A549 (cell line): ENCODE measurements at regions not wholly inside any gene's neighbourhood (a gene's known extent, or its start where the extent isn't known, plus 50 kb on each side); places are given as distances from the start of the nearest gene placed in this dataset.

ENCODE experiments used
- ATAC-seq, 2 experiments: fragments of 200-7000 bp in 1 of 2; fragments of >200 bp in 1 of 2; cut with Nextera tagmentation in 1 of 2; cut with Tn5 transposase in 1 of 2; 3 replicates each; pipeline versions ENCODE4 v1.8.0 to v1.9.1; 2018 to 2020; ENCODE audit warnings: mild to moderate bottlenecking in 1 of 2, moderate library complexity in 1 of 2
- CTCF ChIA-PET: fragments of 300-600 bp; sonication (Branson Sonifier 250); formaldehyde crosslinking; extraction: SDS; loops from one replicate; lab custom pipeline; 2021; ENCODE audit warnings: antibody characterized with exemption, inconsistent platforms; lab: Yijun Ruan, JAX
- POLR2A ChIA-PET: fragments of 350-600 bp; formaldehyde crosslinking; extraction: SDS; loops from one replicate; lab custom pipeline; 2021; ENCODE audit warnings: antibody characterized with exemption, inconsistent platforms; lab: Yijun Ruan, JAX
- DNase-seq, 2 experiments: peaks; one replicate each; pipeline versions ENCODE4 v3.0.0 to v3.0.0-alpha.2; 2011 to 2016; ENCODE audit warnings: low read depth in 1 of 2, low spot score in 1 of 2
- FAIRE-seq: peaks from 2 replicates; lab custom pipeline; 2011; peaks lifted over from hg19 to GRCh38; lab: Jason Lieb, UNC
- H3K27ac ChIP-seq, 2 experiments: fragments of >200 bp; sonication (Bioruptor Twin); formaldehyde crosslinking; 3 replicates each; pipeline ENCODE4 v1.5.1; 2016 to 2017
- H3K4me1 ChIP-seq: fragments of >200 bp; sonication (Bioruptor Twin); formaldehyde crosslinking; 3 replicates; pipeline ENCODE4 v1.6.1; 2016
- H3K4me2 ChIP-seq: fragments of >200 bp; sonication (Bioruptor Twin); formaldehyde crosslinking; 3 replicates; pipeline ENCODE4 v1.6.1; 2016
- H3K4me3 ChIP-seq: fragments of >200 bp; sonication (Bioruptor Twin); formaldehyde crosslinking; 3 replicates; pipeline ENCODE4 v1.5.1; 2016
- H3K9me3 ChIP-seq: fragments of >200 bp; sonication (Bioruptor Twin); formaldehyde crosslinking; 3 replicates; pipeline ENCODE4 v1.6.1; 2016
- BHLHE40 ChIP-seq: IDR thresholded peaks from 2 replicates; pipeline ENCODE4 v1.6.1; 2012; ENCODE audit warnings: low read depth, low read length, inconsistent platforms
- CEBPB ChIP-seq, 2 experiments: fragments of >200 bp in 1 of 2; sonication (Bioruptor Twin) in 1 of 2; formaldehyde crosslinking in 1 of 2; IDR thresholded peaks; 2 replicates each; pipeline ENCODE4 v1.6.1; 2012 to 2016
- CHD4 ChIP-seq: fragments of 200-600 bp; sonication (generic); IDR thresholded peaks from 2 replicates; pipeline ENCODE4 v1.6.1; 2016; ENCODE audit warnings: antibody characterized with exemption, mild to moderate bottlenecking, borderline replicate concordance
- EHMT2 ChIP-seq: fragments of 200-600 bp; sonication (generic); IDR thresholded peaks from 2 replicates; pipeline ENCODE4 v1.6.1; 2016; ENCODE audit warnings: antibody characterized with exemption, low read depth, mild to moderate bottlenecking, moderate library complexity
- ESRRA ChIP-seq: fragments of 150-350 bp; IDR thresholded peaks from 2 replicates; pipeline ENCODE4 v1.6.1; 2014; ENCODE audit warnings: mild to moderate bottlenecking, low read length, borderline replicate concordance
- FOSB ChIP-seq: fragments of 250-450 bp; sonication (Bioruptor Pico); IDR thresholded peaks from 2 replicates; pipeline ENCODE4 v1.5.0; 2020; ENCODE audit warnings: mild to moderate bottlenecking, moderate library complexity
- GATA3 ChIP-seq: IDR thresholded peaks from 2 replicates; pipeline ENCODE4 v1.6.1; 2012; ENCODE audit warnings: borderline replicate concordance
- JUN ChIP-seq, 2 experiments: fragments of >200 bp; sonication (Bioruptor Twin); formaldehyde crosslinking; IDR thresholded peaks; 2 replicates in 1 of 2; 3 replicates in 1 of 2; pipeline ENCODE4 v1.6.1; 2016 to 2017
- MAFK ChIP-seq: fragments of 450-650 bp; IDR thresholded peaks from 2 replicates; pipeline ENCODE4 v1.6.1; 2014; ENCODE audit not compliant: partially characterized antibody
- MAZ ChIP-seq: fragments of 150-350 bp; IDR thresholded peaks from 2 replicates; pipeline ENCODE4 v1.6.1; 2014; ENCODE audit warnings: antibody characterized with exemption, low read depth, low read length, borderline replicate concordance
- NPAS2 ChIP-seq: fragments of 250-450 bp; sonication (Bioruptor Pico); IDR thresholded peaks from 2 replicates; pipeline ENCODE4 v1.8.0; 2022; ENCODE audit warnings: mild to moderate bottlenecking, moderate library complexity, borderline replicate concordance
- RAD21 ChIP-seq, 2 experiments: fragments of >200 bp in 1 of 2; sonication (Bioruptor Twin) in 1 of 2; formaldehyde crosslinking in 1 of 2; IDR thresholded peaks in 1 of 2; conservative IDR thresholded peaks in 1 of 2; 2 replicates in 1 of 2; 3 replicates in 1 of 2; pipeline ENCODE4 v1.6.1; 2012 to 2018; ENCODE audit warnings: inconsistent platforms in 1 of 2
- RNF2 ChIP-seq: fragments of 200-600 bp; sonication (generic); IDR thresholded peaks from 2 replicates; pipeline ENCODE4 v1.6.1; 2016; ENCODE audit warnings: low read depth, mild to moderate bottlenecking, antibody characterized with exemption, moderate library complexity, borderline replicate concordance
- SMC3 ChIP-seq: fragments of >200 bp; sonication (Bioruptor Twin); formaldehyde crosslinking; IDR thresholded peaks from 3 replicates; pipeline ENCODE4 v1.6.1; 2018; ENCODE audit warnings: inconsistent platforms
- SREBF2 ChIP-seq: fragments of 450-650 bp; IDR thresholded peaks from 2 replicates; pipeline ENCODE4 v1.6.1; 2014; ENCODE audit warnings: mild to moderate bottlenecking, moderate library complexity
- TFCP2L1 ChIP-seq: fragments of 250-450 bp; sonication (Bioruptor Pico); IDR thresholded peaks from 2 replicates; pipeline ENCODE4 v1.5.0; 2021; ENCODE audit warnings: mild to moderate bottlenecking
- TP53 ChIP-seq: fragments of 250-450 bp; sonication (Bioruptor Pico); IDR thresholded peaks from 2 replicates; pipeline ENCODE4 v1.5.0; 2021; ENCODE audit warnings: mild to moderate bottlenecking, moderate library complexity
- ZFP36 ChIP-seq: fragments of 450-650 bp; IDR thresholded peaks from 2 replicates; pipeline ENCODE4 v1.6.1; 2014; ENCODE audit warnings: borderline replicate concordance; ENCODE audit not compliant: partially characterized antibody
- WGBS: methylation state at CpG from one replicate; pipeline ENCODE4 v1.1.6; 2017; ENCODE audit errors: missing lambda C conversion rate; 5-methylcytosine and 5-hydroxymethylcytosine counted together
- TF ChIP-seq, protein P1 (sequence below): fragments of 150-350 bp; IDR thresholded peaks from 2 replicates; pipeline ENCODE4 v1.6.1; 2014; ENCODE audit warnings: low read depth, mild to moderate bottlenecking, low read length
- TF ChIP-seq, protein P2 (sequence below): fragments of >200 bp; sonication (Bioruptor Twin); formaldehyde crosslinking; IDR thresholded peaks from 2 replicates; pipeline ENCODE4 v1.6.1; 2016
- TF ChIP-seq, protein P3 (sequence below): fragments of >200 bp; sonication (Bioruptor Twin); formaldehyde crosslinking; IDR thresholded peaks from 3 replicates; pipeline ENCODE4 v1.6.1; 2016
- TF ChIP-seq, protein P4 (sequence below): fragments of >200 bp; sonication (Bioruptor Twin); formaldehyde crosslinking; IDR thresholded peaks from 3 replicates; pipeline ENCODE4 v1.5.1; 2016
- TF ChIP-seq, protein P5 (sequence below): fragments of 250-450 bp; sonication (Bioruptor Pico); IDR thresholded peaks from 2 replicates; pipeline ENCODE4 v1.5.0; 2021; ENCODE audit warnings: mild to moderate bottlenecking, moderate library complexity, borderline replicate concordance
- TF ChIP-seq, protein P6 (sequence below): IDR thresholded peaks from 2 replicates; pipeline ENCODE4 v1.6.1; 2012; ENCODE audit warnings: low read depth, borderline replicate concordance

DNA sequence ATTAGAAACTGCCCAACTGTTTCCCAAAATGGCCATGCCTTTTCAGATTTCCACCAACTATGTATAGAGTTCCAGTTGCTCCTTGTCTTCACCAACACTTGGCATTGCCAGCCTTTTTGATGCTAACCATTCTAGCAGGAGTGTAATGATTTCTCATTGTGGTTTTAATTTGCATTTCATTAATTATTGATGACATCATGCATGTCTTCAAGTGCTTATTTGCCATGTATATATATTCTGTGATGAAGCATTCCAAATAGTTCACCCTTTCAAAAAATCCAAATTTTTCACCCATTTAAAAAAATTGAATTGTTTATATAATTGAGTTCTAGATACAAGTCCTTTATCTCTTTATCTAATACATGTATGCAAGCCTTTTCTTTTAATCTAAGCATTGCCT lies 245.9 kb upstream of the TNRC6C start:
- ChIA-PET CTCF (interaction anchor here (1.0 kb wide), 1 partner anchor 11 kb away, joined by 3 read pairs; no protein-coding TSS in a partner anchor), POLR2A (no interaction called here)
- Histone ChIP-seq H3K9me3 (peaks cover 37% of the 10 kb centered on the region), H3K4me3 (no peak overlapping the region), H3K27ac (no peak overlapping the region), H3K4me1 (no peaks in the 10 kb centered on the region), H3K4me2 (no peak overlapping the region)
- no peak for ATAC-seq
- DNase-seq: no peak
- TF ChIP-seq, protein P1, sequence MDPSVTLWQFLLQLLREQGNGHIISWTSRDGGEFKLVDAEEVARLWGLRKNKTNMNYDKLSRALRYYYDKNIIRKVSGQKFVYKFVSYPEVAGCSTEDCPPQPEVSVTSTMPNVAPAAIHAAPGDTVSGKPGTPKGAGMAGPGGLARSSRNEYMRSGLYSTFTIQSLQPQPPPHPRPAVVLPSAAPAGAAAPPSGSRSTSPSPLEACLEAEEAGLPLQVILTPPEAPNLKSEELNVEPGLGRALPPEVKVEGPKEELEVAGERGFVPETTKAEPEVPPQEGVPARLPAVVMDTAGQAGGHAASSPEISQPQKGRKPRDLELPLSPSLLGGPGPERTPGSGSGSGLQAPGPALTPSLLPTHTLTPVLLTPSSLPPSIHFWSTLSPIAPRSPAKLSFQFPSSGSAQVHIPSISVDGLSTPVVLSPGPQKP: no peak
- TF ChIP-seq, protein P2, sequence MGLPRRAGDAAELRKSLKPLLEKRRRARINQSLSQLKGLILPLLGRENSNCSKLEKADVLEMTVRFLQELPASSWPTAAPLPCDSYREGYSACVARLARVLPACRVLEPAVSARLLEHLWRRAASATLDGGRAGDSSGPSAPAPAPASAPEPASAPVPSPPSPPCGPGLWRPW: no peak
- TF ChIP-seq GATA3: no peak
- TF ChIP-seq, protein P3, sequence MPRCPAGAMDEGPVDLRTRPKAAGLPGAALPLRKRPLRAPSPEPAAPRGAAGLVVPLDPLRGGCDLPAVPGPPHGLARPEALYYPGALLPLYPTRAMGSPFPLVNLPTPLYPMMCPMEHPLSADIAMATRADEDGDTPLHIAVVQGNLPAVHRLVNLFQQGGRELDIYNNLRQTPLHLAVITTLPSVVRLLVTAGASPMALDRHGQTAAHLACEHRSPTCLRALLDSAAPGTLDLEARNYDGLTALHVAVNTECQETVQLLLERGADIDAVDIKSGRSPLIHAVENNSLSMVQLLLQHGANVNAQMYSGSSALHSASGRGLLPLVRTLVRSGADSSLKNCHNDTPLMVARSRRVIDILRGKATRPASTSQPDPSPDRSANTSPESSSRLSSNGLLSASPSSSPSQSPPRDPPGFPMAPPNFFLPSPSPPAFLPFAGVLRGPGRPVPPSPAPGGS: no peak
- TF ChIP-seq SREBF2: no peak
- no peak for TF ChIP-seq BHLHE40
- no peak for TF ChIP-seq JUN (IDR thresholded peaks at IDR 0.05)
- TF ChIP-seq TFCP2L1 (CRISPR knock-in tag): no peak
- no peak for TF ChIP-seq RNF2
- no peak for TF ChIP-seq ESRRA
- no peak for TF ChIP-seq MAFK
- TF ChIP-seq, protein P4, sequence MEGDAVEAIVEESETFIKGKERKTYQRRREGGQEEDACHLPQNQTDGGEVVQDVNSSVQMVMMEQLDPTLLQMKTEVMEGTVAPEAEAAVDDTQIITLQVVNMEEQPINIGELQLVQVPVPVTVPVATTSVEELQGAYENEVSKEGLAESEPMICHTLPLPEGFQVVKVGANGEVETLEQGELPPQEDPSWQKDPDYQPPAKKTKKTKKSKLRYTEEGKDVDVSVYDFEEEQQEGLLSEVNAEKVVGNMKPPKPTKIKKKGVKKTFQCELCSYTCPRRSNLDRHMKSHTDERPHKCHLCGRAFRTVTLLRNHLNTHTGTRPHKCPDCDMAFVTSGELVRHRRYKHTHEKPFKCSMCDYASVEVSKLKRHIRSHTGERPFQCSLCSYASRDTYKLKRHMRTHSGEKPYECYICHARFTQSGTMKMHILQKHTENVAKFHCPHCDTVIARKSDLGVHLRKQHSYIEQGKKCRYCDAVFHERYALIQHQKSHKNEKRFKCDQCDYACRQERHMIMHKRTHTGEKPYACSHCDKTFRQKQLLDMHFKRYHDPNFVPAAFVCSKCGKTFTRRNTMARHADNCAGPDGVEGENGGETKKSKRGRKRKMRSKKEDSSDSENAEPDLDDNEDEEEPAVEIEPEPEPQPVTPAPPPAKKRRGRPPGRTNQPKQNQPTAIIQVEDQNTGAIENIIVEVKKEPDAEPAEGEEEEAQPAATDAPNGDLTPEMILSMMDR: no peak
- no peak for TF ChIP-seq SMC3
- no peak for TF ChIP-seq TP53 (CRISPR knock-in tag)
- no peak for TF ChIP-seq EHMT2
- no peak for TF ChIP-seq CEBPB (IDR thresholded peaks at IDR 0.05)
- TF ChIP-seq CHD4: no peak
- TF ChIP-seq MAZ: no peak
- TF ChIP-seq, all 56 proteins: peak for 0
- FAIRE-seq: no peak

DNA sequence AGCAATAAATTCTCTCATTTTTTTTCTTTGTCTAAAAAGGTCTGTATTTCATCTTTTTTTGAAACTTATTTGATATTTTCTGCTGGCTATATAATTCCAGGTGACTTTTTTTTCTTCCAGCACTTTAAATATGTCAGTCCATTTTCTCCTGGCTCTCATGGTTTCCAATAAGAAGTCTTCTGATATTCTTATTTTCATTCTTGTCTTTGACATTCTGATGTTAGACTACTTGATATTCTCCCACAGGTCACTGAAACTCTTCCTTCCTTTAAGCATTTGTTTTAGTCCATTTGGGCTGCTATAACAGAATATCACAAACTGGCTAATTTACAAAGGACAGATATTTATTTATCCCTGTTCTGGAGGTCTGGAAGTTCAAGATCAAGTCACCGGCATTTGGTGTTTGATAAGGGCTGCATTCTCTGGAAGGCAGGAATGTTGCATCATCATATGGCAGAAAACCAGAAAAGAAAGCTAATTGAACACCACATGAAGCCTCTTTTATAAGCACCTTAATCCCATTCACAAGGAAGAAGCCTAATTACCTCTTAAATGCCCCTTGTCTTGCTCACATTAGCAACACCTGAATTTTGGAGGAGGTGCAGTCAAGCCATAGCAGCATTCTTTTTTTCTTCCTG lies 242.1 kb upstream of the TNRC6C start:
- no peak for DNase-seq
- ATAC-seq: no peak
- no peak overlapping the region for H3K27ac ChIP-seq
- TF ChIP-seq, protein P5, sequence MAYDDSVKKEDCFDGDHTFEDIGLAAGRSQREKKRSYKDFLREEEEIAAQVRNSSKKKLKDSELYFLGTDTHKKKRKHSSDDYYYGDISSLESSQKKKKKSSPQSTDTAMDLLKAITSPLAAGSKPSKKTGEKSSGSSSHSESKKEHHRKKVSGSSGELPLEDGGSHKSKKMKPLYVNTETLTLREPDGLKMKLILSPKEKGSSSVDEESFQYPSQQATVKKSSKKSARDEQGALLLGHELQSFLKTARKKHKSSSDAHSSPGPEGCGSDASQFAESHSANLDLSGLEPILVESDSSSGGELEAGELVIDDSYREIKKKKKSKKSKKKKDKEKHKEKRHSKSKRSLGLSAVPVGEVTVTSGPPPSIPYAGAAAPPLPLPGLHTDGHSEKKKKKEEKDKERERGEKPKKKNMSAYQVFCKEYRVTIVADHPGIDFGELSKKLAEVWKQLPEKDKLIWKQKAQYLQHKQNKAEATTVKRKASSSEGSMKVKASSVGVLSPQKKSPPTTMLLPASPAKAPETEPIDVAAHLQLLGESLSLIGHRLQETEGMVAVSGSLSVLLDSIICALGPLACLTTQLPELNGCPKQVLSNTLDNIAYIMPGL (CRISPR knock-in tag): no peak
- TF ChIP-seq FOSB (CRISPR knock-in tag) (no peak), NPAS2 (CRISPR knock-in tag) (no peak), ZFP36 (no peak), TFCP2L1 (CRISPR knock-in tag) (no peak), RAD21 (conservative IDR thresholded peaks at IDR 0.05 in 1 of 2, IDR thresholded peaks at IDR 0.05 in 1 of 2) (no peak)
- TF ChIP-seq, protein P6, sequence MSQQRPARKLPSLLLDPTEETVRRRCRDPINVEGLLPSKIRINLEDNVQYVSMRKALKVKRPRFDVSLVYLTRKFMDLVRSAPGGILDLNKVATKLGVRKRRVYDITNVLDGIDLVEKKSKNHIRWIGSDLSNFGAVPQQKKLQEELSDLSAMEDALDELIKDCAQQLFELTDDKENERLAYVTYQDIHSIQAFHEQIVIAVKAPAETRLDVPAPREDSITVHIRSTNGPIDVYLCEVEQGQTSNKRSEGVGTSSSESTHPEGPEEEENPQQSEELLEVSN: no peak
- POLR2A ChIA-PET: no interaction called here
- peaks cover 35% of the 10 kb centered on the region for H3K9me3 ChIP-seq
- no peak overlapping the region for H3K4me3 ChIP-seq
- CTCF ChIA-PET: interaction anchor here (0.7 kb wide), 1 partner anchor 206 kb away, joined by 3 read pairs; no protein-coding TSS in a partner anchor
- no peak for FAIRE-seq
- H3K4me1 ChIP-seq: no peaks in the 10 kb centered on the region
- H3K4me2 ChIP-seq: no peak overlapping the region
- 8% methylated on average over 1 of the region's 1 CpG for WGBS
